ENCODE measurements at regions not wholly inside any gene's neighbourhood (a gene's known extent, or its start where the extent isn't known, plus 50 kb on each side); places are given as distances from the start of the nearest gene placed in this dataset.

- TF ChIP-seq CTCF (IDR thresholded peaks at IDR 0.05): no peak
- no peak for TF ChIP-seq POLR2A (IDR thresholded peaks at IDR 0.05)
- no peak for TF ChIP-seq POLR2AphosphoS5 (IDR thresholded peaks at IDR 0.05)
These were observed 181.0 kb upstream of the RGS6 start for GRCh38 chr14:71751264-71751663.

Data from transverse colon (tissue), 4 donors.